Common myeloid progenitor, CD34-positive (primary cell): ENCODE measurements at regions not wholly inside any gene's neighbourhood (a gene's known extent, or its start where the extent isn't known, plus 50 kb on each side); places are given as distances from the start of the nearest gene placed in this dataset.
A peak's percentile ranks its signal among the peaks of the same experiment; 100 is the strongest.

Experiments
- CTCF ChIA-PET: fragments of 350-600 bp; sonication (Branson Sonifier 250); formaldehyde crosslinking; loops from one replicate; lab custom pipeline; 2021; ENCODE audit warnings: antibody characterized with exemption; lab: Charles Lee
- POLR2A ChIA-PET: fragments of 350-600 bp; sonication (Branson Sonifier 250); formaldehyde crosslinking; loops from one replicate; lab custom pipeline; 2021; ENCODE audit warnings: antibody characterized with exemption; lab: Charles Lee
- DNase-seq, 3 donors: peaks; one replicate each; pipeline versions ENCODE4 v3.0.0 to v3.0.0-alpha.2; 2013
- H3K27ac ChIP-seq, 2 experiments: 1 replicate in 1 of 2; 2 replicates in 1 of 2; pipeline ENCODE4 v1.7.0; 2013; ENCODE audit warnings: inconsistent platforms in 2 of 2, low read length in 2 of 2, mild to moderate bottlenecking in 2 of 2, low read depth in 1 of 2, moderate library complexity in 1 of 2; ENCODE audit not compliant: severe bottlenecking in 2 of 2, insufficient read depth in 1 of 2, poor library complexity in 1 of 2
- H3K27me3 ChIP-seq, 5 experiments: replicated peaks in 2 of 5; 1 replicate in 3 of 5; 2 replicates in 2 of 5; pipeline versions ENCODE4 v1.6.1 to v1.7.0; 2013; ENCODE audit warnings: low read length in 4 of 5, mild to moderate bottlenecking in 2 of 5, moderate library complexity in 2 of 5, inconsistent platforms in 1 of 5; ENCODE audit not compliant: insufficient read depth in 5 of 5, control insufficient read depth in 4 of 5
- H3K36me3 ChIP-seq, 4 experiments: 1 replicate in 2 of 4; 2 replicates in 2 of 4; pipeline versions ENCODE4 v1.6.1 to v1.7.0; 2013; ENCODE audit warnings: low read length in 3 of 4, control low read depth in 1 of 4, mild to moderate bottlenecking in 1 of 4; ENCODE audit not compliant: control insufficient read depth in 4 of 4, insufficient read depth in 4 of 4
- H3K4me1 ChIP-seq, 4 experiments: 1 replicate in 3 of 4; 2 replicates in 1 of 4; pipeline versions ENCODE4 v1.6.1 to v1.7.1; 2013; ENCODE audit warnings: low read length in 3 of 4, mild to moderate bottlenecking in 3 of 4, control low read depth in 1 of 4, inconsistent platforms in 1 of 4, moderate library complexity in 1 of 4; ENCODE audit not compliant: control insufficient read depth in 4 of 4, insufficient read depth in 4 of 4; ENCODE audit errors: control extremely low read depth in 1 of 4
- H3K4me3 ChIP-seq, 7 experiments: 1 replicate in 4 of 7; 2 replicates in 3 of 7; pipeline versions ENCODE4 v1.5.1 to v1.7.0; 2013; ENCODE audit warnings: mild to moderate bottlenecking in 7 of 7, low read length in 6 of 7, moderate library complexity in 6 of 7, inconsistent platforms in 2 of 7, low read depth in 2 of 7, control low read depth in 1 of 7; ENCODE audit not compliant: insufficient read depth in 4 of 7, control insufficient read depth in 1 of 7; ENCODE audit errors: extremely low read depth in 1 of 7
- H3K9me3 ChIP-seq, 5 experiments: 1 replicate in 4 of 5; 2 replicates in 1 of 5; pipeline versions ENCODE4 v1.6.1 to v1.7.1; 2013; ENCODE audit warnings: low read length in 4 of 5, mild to moderate bottlenecking in 2 of 5, inconsistent platforms in 1 of 5, low read depth in 1 of 5, moderate library complexity in 1 of 5; ENCODE audit not compliant: control insufficient read depth in 4 of 5, insufficient read depth in 2 of 5; ENCODE audit errors: control extremely low read depth in 1 of 5
- WGBS: methylation state at CpG from one replicate; pipeline ENCODE4 v1.1.5; 2013; ENCODE audit not compliant: insufficient coverage; 5-methylcytosine and 5-hydroxymethylcytosine counted together

DNA sequence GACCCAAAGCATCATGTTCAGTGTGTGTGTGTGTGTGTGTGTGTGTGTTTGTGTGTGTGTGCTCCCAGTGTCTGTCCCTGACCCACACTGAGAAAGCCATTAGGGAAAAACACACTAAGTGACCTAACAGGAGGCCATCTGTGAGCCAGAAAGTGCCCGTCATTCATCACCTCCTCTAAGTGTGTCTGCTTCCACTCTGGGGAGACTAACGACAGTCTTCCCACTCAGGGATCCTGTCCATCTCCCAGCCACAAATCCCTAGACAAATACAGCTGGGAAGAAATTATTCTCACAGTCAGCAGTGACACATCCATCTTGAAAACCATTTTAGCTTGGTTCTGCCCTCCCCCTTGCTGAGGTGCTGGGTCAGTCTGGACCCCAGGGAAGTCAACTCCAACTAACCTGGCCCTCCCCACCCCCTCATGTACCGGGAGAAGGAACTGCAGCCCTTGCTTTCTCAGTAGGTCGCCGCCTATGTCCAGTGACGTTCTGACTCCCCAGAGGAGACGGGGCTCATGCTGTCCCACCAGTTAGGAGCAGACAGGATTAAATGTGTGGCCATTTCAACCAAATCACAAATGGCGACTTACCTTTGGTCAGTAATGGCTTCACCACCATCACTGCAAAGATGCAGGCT is 296.5 kb upstream of the ZNF32 start:
- H3K27me3 ChIP-seq: peaks cover 0 to 2% (median 0%) of the 10 kb centered on the region in 5 experiments
- no peaks in the 10 kb centered on the region for H3K36me3 ChIP-seq
- H3K4me3 ChIP-seq: no peak overlapping the region
- no peaks in the 10 kb centered on the region for H3K9me3 ChIP-seq
- peak in 1 of 3 donors; percentile 19 for DNase-seq
- CTCF ChIA-PET: interaction anchor here (1.0 to 2.3 kb wide), 3 partner anchors 10 to 20 kb away, joined by 3 to 6 read pairs (median 3); no protein-coding TSS in a partner anchor
- H3K4me1 ChIP-seq: peaks cover 0 to 38% (median 17%) of the 10 kb centered on the region in 4 experiments
- 75% methylated on average over 7 of the region's 8 CpGs for WGBS
- no peak overlapping the region for H3K27ac ChIP-seq
- POLR2A ChIA-PET: no interaction called here

DNA sequence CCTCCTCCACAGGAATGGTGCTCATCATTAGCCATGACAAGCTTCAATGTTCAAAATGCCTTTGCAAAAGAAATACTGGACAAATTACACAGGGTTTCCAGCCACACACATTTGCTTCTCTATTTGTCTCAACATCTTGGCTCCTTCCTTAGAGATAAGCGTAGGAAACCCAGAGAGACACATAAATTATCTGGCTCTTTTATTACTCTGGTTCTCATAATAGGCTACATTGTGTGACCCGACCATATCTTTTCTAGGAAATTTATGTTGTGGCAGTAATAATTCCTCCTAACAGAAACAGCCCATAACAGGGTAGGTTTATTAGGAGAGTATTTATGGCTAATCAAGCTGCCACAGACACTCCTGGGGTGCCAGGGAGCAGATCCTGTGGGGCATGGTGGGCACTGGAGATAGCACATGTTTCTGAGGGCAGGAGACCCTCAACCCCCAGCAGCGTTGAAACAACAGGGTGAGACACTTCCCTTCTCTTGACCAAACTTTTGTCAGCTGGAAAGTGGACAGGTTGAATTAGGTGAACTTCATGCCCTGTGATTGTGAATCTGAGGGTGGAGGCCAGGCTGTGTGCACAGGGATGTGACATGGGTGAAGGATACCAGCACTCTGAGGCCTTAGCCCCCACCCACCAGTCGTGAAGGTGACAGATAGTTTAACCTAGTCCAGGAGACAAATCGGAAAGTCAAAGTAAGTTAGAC is 295.9 kb upstream of the ZNF32 start:
- H3K4me1 ChIP-seq: peaks cover 0 to 45% (median 22%) of the 10 kb centered on the region in 4 experiments
- peaks cover 0 to 2% (median 0%) of the 10 kb centered on the region in 5 experiments for H3K27me3 ChIP-seq
- WGBS: 14% methylated on average over 2 of the region's 5 CpGs
- POLR2A ChIA-PET: no interaction called here
- CTCF ChIA-PET: interaction anchor here (1.0 to 2.3 kb wide), 3 partner anchors 11 to 19 kb away, joined by 3 to 6 read pairs (median 3); no protein-coding TSS in a partner anchor
- H3K9me3 ChIP-seq: no peaks in the 10 kb centered on the region
- DNase-seq: peak in 2 of 3 donors; percentile 54 to 72
- peak overlapping the region in 1 of 7 experiments; percentile 7 for H3K4me3 ChIP-seq
- H3K36me3 ChIP-seq: no peaks in the 10 kb centered on the region
- H3K27ac ChIP-seq: no peak overlapping the region

DNA sequence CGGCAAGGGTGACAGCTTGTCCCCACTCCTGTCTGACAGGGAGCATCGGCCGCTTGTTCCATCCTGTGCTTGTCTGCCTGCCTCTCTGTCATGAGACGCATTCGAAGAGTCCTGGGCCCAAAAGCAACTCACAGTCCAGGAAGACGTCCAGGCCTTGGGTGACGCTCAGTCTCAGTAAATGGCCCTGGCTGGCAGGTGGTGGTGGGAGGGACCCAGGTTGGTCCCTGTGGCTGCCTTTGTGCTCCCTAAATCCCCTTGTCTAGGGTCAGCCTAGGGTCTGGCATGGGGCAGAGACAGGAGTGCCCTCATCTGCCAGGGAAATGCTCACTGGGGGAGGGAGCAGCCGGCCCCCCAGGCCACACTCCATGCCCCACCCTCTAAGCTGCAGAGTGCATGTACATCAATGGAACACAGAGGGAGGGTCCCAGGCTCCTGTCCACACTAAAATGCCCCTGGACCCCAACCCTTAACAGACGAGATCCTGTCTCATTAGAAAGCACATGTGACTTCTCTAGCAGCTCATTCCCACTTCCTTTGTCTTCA is 295.2 kb upstream of the ZNF32 start:
- ChIA-PET POLR2A (no interaction called here), CTCF (interaction anchor here (1.0 to 2.3 kb wide), 3 partner anchors 12 to 20 kb away, joined by 3 to 6 read pairs (median 3); no protein-coding TSS in a partner anchor)
- DNase-seq: peak in 1 of 3 donors; percentile 19
- H3K27ac ChIP-seq: no peak overlapping the region
- H3K36me3 ChIP-seq: no peaks in the 10 kb centered on the region
- H3K9me3 ChIP-seq: no peaks in the 10 kb centered on the region
- H3K4me3 ChIP-seq: peak overlapping the region in 1 of 7 experiments; percentile 25
- H3K27me3 ChIP-seq: peaks cover 0 to 2% (median under 1%) of the 10 kb centered on the region in 5 experiments
- H3K4me1 ChIP-seq: peaks cover 0 to 47% (median 24%) of the 10 kb centered on the region in 4 experiments
- 24% methylated on average over 8 of the region's 9 CpGs for WGBS

DNA sequence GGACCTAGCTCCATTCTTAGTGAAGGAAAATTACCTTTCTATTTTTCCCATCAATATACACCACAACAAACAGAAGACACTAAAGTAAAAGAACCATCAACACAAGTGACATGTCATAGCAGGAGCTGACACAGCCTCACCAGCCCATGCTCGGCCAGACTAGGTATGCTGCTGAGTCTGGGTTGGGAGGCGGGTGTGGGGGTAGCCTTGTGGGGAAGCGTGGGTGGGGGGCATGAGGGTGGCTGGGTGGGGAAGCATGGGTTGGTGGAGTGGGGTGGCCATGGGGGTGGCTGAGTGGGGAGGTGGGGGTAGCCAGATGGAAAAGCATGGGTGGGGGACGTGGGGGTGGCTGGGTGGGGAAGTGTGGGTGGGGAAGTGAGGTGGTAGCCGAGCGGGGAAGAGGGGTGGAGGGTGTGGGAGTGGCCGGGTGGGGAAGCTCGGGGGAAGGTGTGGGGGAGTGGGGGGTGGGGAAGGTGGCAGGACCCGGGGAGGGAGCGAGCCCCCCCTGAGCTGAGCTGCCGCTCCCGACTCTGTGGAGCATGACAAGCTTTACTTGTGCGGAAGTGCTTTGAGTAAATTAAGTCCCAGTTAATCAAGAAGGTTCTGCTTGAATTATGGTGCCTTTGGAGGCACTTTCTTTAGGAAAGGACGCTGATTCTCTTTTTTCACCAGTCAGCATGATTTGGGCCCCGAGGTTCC is 294.6 kb upstream of the ZNF32 start:
- 14% methylated on average over 11 of the region's 15 CpGs for WGBS
- H3K36me3 ChIP-seq: no peaks in the 10 kb centered on the region
- ChIA-PET POLR2A (no interaction called here), CTCF (interaction anchor here (2.3 kb wide), 1 partner anchor 21 kb away, joined by 6 read pairs; no protein-coding TSS in a partner anchor)
- H3K4me1 ChIP-seq: peaks cover 0 to 47% (median 24%) of the 10 kb centered on the region in 4 experiments
- H3K4me3 ChIP-seq: peak overlapping the region in 1 of 7 experiments; percentile 25
- DNase-seq: peak in 2 of 3 donors; percentile 25 to 37
- H3K27ac ChIP-seq: no peak overlapping the region
- H3K9me3 ChIP-seq: no peaks in the 10 kb centered on the region
- peaks cover 0 to 2% (median 2%) of the 10 kb centered on the region in 5 experiments for H3K27me3 ChIP-seq

DNA sequence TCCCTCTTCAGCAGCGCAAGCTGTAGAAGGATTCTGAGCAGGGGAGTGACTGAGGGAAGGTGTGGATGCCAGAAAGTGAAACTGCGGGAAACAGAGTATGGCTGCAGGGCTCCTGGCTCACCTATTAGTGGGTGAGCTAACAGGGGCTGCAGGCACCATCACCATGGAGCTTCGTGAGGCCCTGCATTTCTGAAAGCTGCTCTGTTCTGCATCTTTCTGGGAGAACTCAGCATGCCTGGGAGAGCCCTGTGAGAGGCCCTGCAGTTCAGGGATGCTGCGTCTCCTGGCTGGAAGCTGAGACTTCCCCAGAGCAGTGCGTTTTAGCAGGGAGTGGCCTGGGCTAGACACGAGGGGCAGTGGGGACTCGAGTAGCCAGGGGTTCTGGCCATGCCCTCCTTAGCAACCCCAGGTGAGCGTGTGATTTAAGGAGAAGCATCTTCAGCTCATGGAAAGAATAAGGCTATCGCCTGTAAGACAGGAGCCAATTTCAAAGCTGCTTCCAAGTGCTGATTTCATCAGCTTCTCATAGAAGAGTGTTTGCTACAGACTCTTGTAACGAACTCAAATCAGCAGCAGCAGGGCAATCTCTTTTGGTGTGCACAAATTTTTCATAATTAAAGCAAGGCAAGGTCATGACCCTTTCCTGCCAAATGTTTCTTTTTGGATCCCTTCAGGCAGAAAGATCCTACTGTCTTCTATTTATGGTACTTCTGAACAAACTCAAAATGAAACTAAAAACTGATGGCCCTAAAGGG is 293.6 kb upstream of the ZNF32 start:
- no peak overlapping the region for H3K27ac ChIP-seq
- ChIA-PET CTCF (no interaction called here), POLR2A (no interaction called here)
- peak in 1 of 3 donors; percentile 2 for DNase-seq
- H3K9me3 ChIP-seq: no peaks in the 10 kb centered on the region
- 90% methylated on average over 8 of the region's 10 CpGs for WGBS
- H3K4me3 ChIP-seq: no peak overlapping the region
- peaks cover 0 to 47% (median 24%) of the 10 kb centered on the region in 4 experiments for H3K4me1 ChIP-seq
- no peaks in the 10 kb centered on the region for H3K36me3 ChIP-seq
- H3K27me3 ChIP-seq: peaks cover 0 to 2% (median 2%) of the 10 kb centered on the region in 5 experiments
